ENCODE measurements at regions not wholly inside any gene's neighbourhood (a gene's known extent, or its start where the extent isn't known, plus 50 kb on each side); places are given as distances from the start of the nearest gene placed in this dataset.
"Not testable (repeated sequence)": the region's sequence is repeated elsewhere in the genome, so short reads cannot be mapped to it uniquely, and the experiment has no call there.

DNA sequence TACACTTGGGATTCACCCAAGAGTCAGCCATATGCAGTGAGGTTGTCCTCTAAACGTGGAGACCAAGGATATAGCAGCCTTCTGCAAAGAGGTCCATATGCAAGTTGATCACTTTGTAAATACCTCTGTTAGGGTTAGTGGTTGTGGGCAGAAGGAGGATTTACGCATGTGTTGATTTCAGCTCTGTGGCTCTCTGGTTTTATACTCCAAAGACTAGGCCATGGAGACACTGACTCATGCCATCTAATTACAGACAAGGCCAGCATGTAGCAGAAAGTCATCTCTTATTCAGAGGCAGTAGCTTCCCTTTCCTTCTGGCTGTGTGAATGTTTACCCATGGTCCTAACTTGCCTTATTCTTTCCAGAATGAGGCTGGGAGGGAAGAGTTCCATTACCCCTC is 140.9 kb upstream of the GOLGA6L4 start:
- not testable (repeated sequence) for H3K9ac ChIP-seq (ENCODE audit: low read depth in 1 of 2, low read length in 2 of 2); H3K4me3 ChIP-seq (ENCODE audit: low read length in 2 of 2); H3K27ac ChIP-seq (ENCODE audit: low read depth in 2 of 2, low read length in 2 of 2); H3K36me3 ChIP-seq (ENCODE audit: control insufficient read depth in 2 of 2, insufficient read depth in 2 of 2, low read length in 2 of 2); H3K27me3 ChIP-seq (ENCODE audit: control insufficient read depth in 2 of 2, insufficient read depth in 2 of 2, low read length in 2 of 2); H3K9me3 ChIP-seq (ENCODE audit: control insufficient read depth in 2 of 2, low read length in 2 of 2); H3K4me1 ChIP-seq (ENCODE audit: control insufficient read depth in 2 of 2, insufficient read depth in 2 of 2, low read length in 2 of 2)

DNA sequence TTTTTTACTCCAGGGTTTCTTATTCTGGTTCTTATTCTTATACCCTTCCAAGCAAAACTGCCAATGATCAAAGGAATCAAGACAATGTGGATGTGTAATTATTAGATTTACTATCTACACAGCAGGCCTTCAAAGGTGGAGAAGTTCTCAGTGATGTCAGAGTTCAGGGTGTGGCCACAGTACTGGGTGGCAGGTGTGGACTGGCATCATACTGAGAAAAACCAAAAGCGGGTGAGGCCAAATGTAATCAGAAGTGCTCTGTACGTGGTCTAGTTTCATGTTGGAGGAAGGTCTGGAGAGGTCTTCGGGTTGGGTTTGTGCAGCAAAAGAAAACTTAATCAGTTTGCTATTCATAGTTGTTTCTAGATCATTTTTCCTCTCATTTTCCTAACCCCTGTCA is 138.5 kb upstream of the GOLGA6L4 start:
- not testable (repeated sequence) for H3K4me1 ChIP-seq (ENCODE audit: control insufficient read depth in 2 of 2, insufficient read depth in 2 of 2, low read length in 2 of 2); H3K9me3 ChIP-seq (ENCODE audit: control insufficient read depth in 2 of 2, low read length in 2 of 2); H3K27me3 ChIP-seq (ENCODE audit: control insufficient read depth in 2 of 2, insufficient read depth in 2 of 2, low read length in 2 of 2); H3K9ac ChIP-seq (ENCODE audit: low read depth in 1 of 2, low read length in 2 of 2); H3K27ac ChIP-seq (ENCODE audit: low read depth in 2 of 2, low read length in 2 of 2); H3K4me3 ChIP-seq (ENCODE audit: low read length in 2 of 2); H3K36me3 ChIP-seq (ENCODE audit: control insufficient read depth in 2 of 2, insufficient read depth in 2 of 2, low read length in 2 of 2)

DNA sequence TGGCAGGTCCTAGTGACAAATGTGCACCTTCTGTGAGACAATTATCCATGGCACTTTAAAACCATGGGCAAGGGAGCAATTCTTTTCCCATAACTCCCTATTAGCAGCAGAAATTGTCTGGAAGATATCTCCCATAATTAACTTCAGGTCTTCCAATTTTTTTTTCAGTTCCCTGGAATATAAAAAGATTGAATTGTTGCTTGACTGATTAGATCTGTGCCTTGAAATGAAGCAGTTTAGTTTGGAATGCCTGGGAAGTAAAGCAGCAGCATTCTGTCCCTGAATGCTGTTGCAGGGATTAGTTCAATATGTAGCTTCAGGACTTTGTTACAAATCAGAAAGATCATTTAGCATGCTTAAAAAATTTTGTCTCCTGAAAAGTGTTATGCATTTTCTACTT is 137.0 kb upstream of the GOLGA6L4 start:
- Histone ChIP-seq H3K27me3 (ENCODE audit: control insufficient read depth in 2 of 2, insufficient read depth in 2 of 2, low read length in 2 of 2) (no peaks in the 10 kb centered on the region), H3K9ac (ENCODE audit: low read depth in 1 of 2, low read length in 2 of 2) (no peak overlapping the region), H3K9me3 (ENCODE audit: control insufficient read depth in 2 of 2, low read length in 2 of 2) (no peaks in the 10 kb centered on the region), H3K27ac (ENCODE audit: low read depth in 2 of 2, low read length in 2 of 2) (no peak overlapping the region), H3K4me1 (ENCODE audit: control insufficient read depth in 2 of 2, insufficient read depth in 2 of 2, low read length in 2 of 2) (no peaks in the 10 kb centered on the region), H3K36me3 (ENCODE audit: control insufficient read depth in 2 of 2, insufficient read depth in 2 of 2, low read length in 2 of 2) (no peaks in the 10 kb centered on the region), H3K4me3 (ENCODE audit: low read length in 2 of 2) (no peak overlapping the region)

DNA sequence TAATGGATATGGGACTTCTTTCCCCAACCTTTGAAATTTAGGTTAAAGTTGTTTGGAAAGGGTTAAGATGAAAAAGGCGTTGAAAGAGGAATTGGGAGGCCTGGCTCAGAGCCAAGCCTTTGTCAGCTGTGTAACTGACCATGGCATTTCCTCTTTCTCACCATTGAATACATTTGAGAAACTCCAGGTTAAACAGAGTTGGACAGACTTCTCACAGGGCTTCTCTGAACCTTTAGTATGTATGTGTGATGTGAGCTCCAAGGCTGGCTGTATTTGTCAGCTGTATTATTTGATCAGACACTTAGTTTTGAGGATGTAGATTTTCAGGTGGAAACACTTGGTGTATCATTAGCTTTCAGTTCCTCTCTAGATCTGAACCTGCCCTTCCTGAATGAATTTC is 136.4 kb upstream of the GOLGA6L4 start:
- H3K9ac ChIP-seq (ENCODE audit: low read depth in 1 of 2, low read length in 2 of 2), result no peak overlapping the region
- no peaks in the 10 kb centered on the region for H3K27me3 ChIP-seq (ENCODE audit: control insufficient read depth in 2 of 2, insufficient read depth in 2 of 2, low read length in 2 of 2)
- H3K36me3 ChIP-seq (ENCODE audit: control insufficient read depth in 2 of 2, insufficient read depth in 2 of 2, low read length in 2 of 2), result no peaks in the 10 kb centered on the region
- H3K9me3 ChIP-seq (ENCODE audit: control insufficient read depth in 2 of 2, low read length in 2 of 2), result no peaks in the 10 kb centered on the region
- H3K4me1 ChIP-seq (ENCODE audit: control insufficient read depth in 2 of 2, insufficient read depth in 2 of 2, low read length in 2 of 2), result no peaks in the 10 kb centered on the region
- no peak overlapping the region for H3K27ac ChIP-seq (ENCODE audit: low read depth in 2 of 2, low read length in 2 of 2)
- no peak overlapping the region for H3K4me3 ChIP-seq (ENCODE audit: low read length in 2 of 2)

DNA sequence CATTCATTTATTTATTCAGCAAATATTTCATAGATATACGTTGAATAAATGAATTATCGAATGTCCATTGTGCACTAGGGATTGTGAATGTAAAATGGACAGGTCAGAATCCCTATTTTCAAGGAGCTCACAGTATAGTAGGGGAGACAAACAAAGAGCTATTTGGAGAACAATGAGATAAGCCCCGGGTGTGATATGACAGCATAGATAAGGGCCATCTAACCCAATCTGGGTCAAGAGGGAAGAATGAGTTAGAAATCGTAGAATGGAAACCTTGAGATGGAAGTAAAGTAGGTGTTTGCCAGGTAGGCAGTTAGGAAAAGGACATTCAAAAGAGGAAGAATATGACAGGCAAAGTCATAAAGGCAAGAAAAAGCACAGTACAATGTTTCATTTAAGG is 132.2 kb upstream of the GOLGA6L4 start:
- no peaks in the 10 kb centered on the region for H3K27me3 ChIP-seq (ENCODE audit: control insufficient read depth in 2 of 2, insufficient read depth in 2 of 2, low read length in 2 of 2)
- no peak overlapping the region for H3K27ac ChIP-seq (ENCODE audit: low read depth in 2 of 2, low read length in 2 of 2)
- no peak overlapping the region for H3K9ac ChIP-seq (ENCODE audit: low read depth in 1 of 2, low read length in 2 of 2)
- no peak overlapping the region for H3K4me3 ChIP-seq (ENCODE audit: low read length in 2 of 2)
- H3K9me3 ChIP-seq (ENCODE audit: control insufficient read depth in 2 of 2, low read length in 2 of 2), result no peaks in the 10 kb centered on the region
- H3K36me3 ChIP-seq (ENCODE audit: control insufficient read depth in 2 of 2, insufficient read depth in 2 of 2, low read length in 2 of 2), result no peaks in the 10 kb centered on the region
- no peaks in the 10 kb centered on the region for H3K4me1 ChIP-seq (ENCODE audit: control insufficient read depth in 2 of 2, insufficient read depth in 2 of 2, low read length in 2 of 2)

DNA sequence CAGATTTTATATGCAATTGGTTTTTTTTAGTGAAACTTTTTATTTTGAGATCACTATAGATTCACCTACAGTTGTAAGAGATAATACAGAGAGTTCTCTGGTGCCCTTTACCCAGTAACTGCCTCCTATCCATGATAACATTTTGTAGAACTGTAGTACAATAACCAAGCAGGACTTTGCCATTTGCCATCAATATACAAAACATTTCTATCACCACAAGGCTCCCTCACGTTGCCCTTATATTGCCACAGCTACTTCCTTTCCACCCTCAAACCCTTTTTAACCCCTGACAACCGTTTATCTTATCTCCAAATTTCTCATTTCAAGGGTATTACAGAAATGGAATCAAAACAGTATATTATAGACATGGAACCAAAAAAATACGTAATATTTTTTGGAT is 130.7 kb upstream of the GOLGA6L4 start:
- no peaks in the 10 kb centered on the region for H3K27me3 ChIP-seq (ENCODE audit: control insufficient read depth in 2 of 2, insufficient read depth in 2 of 2, low read length in 2 of 2)
- no peak overlapping the region for H3K4me3 ChIP-seq (ENCODE audit: low read length in 2 of 2)
- H3K27ac ChIP-seq (ENCODE audit: low read depth in 2 of 2, low read length in 2 of 2), result no peak overlapping the region
- no peaks in the 10 kb centered on the region for H3K9me3 ChIP-seq (ENCODE audit: control insufficient read depth in 2 of 2, low read length in 2 of 2)
- H3K9ac ChIP-seq (ENCODE audit: low read depth in 1 of 2, low read length in 2 of 2), result no peak overlapping the region
- no peaks in the 10 kb centered on the region for H3K4me1 ChIP-seq (ENCODE audit: control insufficient read depth in 2 of 2, insufficient read depth in 2 of 2, low read length in 2 of 2)
- H3K36me3 ChIP-seq (ENCODE audit: control insufficient read depth in 2 of 2, insufficient read depth in 2 of 2, low read length in 2 of 2), result no peaks in the 10 kb centered on the region

DNA sequence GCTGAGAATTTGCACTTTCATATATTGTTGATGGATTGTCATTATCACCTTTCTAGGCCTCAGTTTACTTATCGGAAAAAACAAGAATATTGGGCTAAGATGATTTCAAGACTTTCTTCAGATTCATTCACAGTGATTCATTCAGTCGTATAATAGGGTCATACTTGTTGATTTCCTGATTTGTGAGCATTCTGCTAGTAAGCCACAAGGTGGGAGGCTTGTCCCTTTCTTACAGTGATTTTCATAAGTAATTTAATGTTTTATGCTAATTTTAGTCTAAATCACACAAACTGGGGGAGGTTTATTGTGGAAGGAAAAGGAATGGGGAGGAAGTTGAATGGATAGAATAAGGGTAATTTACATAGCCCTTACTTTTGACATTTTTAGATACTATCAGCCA is 126.8 kb upstream of the GOLGA6L4 start:
- Histone ChIP-seq H3K27ac (ENCODE audit: low read depth in 2 of 2, low read length in 2 of 2) (no peak overlapping the region), H3K9me3 (ENCODE audit: control insufficient read depth in 2 of 2, low read length in 2 of 2) (no peaks in the 10 kb centered on the region), H3K4me1 (ENCODE audit: control insufficient read depth in 2 of 2, insufficient read depth in 2 of 2, low read length in 2 of 2) (no peaks in the 10 kb centered on the region), H3K9ac (ENCODE audit: low read depth in 1 of 2, low read length in 2 of 2) (no peak overlapping the region), H3K27me3 (ENCODE audit: control insufficient read depth in 2 of 2, insufficient read depth in 2 of 2, low read length in 2 of 2) (no peaks in the 10 kb centered on the region), H3K4me3 (ENCODE audit: low read length in 2 of 2) (no peak overlapping the region), H3K36me3 (ENCODE audit: control insufficient read depth in 2 of 2, insufficient read depth in 2 of 2, low read length in 2 of 2) (no peaks in the 10 kb centered on the region)

DNA sequence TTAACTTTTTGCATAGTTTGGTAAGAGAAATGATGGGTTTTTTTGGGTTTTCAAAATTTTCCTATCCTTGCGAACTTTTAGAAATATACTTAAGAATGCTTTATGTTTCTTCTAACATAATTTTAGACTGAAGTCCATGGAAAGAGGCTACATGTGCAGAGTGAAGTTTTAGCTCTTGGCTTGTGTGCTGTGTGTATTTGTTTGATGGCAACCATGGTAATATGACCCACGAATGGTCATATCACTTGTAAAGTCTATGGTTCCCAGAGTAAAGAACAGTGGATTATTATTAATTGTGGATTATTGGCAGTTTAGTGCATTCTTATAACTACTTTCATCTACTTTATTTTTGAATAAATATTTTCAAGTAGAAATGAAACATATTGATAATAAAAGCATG is 124.0 kb upstream of the GOLGA6L4 start:
- Histone ChIP-seq H3K4me3 (ENCODE audit: low read length in 2 of 2) (no peak overlapping the region), H3K36me3 (ENCODE audit: control insufficient read depth in 2 of 2, insufficient read depth in 2 of 2, low read length in 2 of 2) (no peaks in the 10 kb centered on the region), H3K9me3 (ENCODE audit: control insufficient read depth in 2 of 2, low read length in 2 of 2) (no peaks in the 10 kb centered on the region), H3K27ac (ENCODE audit: low read depth in 2 of 2, low read length in 2 of 2) (no peak overlapping the region), H3K9ac (ENCODE audit: low read depth in 1 of 2, low read length in 2 of 2) (no peak overlapping the region), H3K4me1 (ENCODE audit: control insufficient read depth in 2 of 2, insufficient read depth in 2 of 2, low read length in 2 of 2) (no peaks in the 10 kb centered on the region), H3K27me3 (ENCODE audit: control insufficient read depth in 2 of 2, insufficient read depth in 2 of 2, low read length in 2 of 2) (no peaks in the 10 kb centered on the region)

DNA sequence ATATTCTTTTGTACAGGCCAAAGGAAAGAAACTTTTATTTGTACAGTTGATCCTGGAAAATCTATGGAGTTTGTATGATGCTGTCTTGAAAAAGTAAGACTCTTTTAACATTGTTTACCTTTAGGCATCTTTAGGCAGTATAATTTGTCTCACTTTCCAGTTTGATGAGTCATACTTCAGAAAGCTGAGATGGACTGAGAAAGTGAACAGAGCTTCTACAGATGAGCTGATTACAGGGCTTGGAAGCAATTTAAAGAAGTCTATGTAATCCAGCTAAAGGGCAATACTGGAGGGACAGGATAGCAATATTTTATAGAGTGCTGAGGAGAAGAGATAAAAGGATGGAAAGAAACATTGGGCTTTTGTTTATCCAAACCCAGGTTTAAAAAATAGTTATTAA is 123.5 kb upstream of the GOLGA6L4 start:
- H3K27ac ChIP-seq (ENCODE audit: low read depth in 2 of 2, low read length in 2 of 2), result no peak overlapping the region
- no peaks in the 10 kb centered on the region for H3K9me3 ChIP-seq (ENCODE audit: control insufficient read depth in 2 of 2, low read length in 2 of 2)
- H3K36me3 ChIP-seq (ENCODE audit: control insufficient read depth in 2 of 2, insufficient read depth in 2 of 2, low read length in 2 of 2), result no peaks in the 10 kb centered on the region
- H3K4me3 ChIP-seq (ENCODE audit: low read length in 2 of 2), result no peak overlapping the region
- no peak overlapping the region for H3K9ac ChIP-seq (ENCODE audit: low read depth in 1 of 2, low read length in 2 of 2)
- H3K4me1 ChIP-seq (ENCODE audit: control insufficient read depth in 2 of 2, insufficient read depth in 2 of 2, low read length in 2 of 2), result no peaks in the 10 kb centered on the region
- no peaks in the 10 kb centered on the region for H3K27me3 ChIP-seq (ENCODE audit: control insufficient read depth in 2 of 2, insufficient read depth in 2 of 2, low read length in 2 of 2)

DNA sequence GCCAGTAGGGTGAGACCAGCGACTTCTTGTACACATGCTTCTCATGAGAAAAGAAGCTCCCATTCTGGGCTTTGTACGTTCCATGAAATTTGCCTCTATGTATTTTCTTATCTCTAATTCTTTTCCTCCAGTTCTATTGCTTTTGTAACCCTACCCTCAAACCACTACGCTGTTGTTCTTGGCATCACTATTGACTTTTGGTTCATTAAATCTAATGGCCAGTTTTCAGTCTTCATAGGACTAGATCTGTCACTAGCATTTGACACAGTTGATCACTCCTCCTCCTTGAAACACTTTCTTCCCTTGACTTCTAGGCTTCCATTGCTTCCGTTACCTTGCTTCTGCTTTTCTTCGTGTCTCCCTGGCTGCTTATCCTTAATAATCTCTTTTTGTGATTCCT is 121.7 kb upstream of the GOLGA6L4 start:
- no peak overlapping the region for H3K4me3 ChIP-seq (ENCODE audit: low read length in 2 of 2)

DNA sequence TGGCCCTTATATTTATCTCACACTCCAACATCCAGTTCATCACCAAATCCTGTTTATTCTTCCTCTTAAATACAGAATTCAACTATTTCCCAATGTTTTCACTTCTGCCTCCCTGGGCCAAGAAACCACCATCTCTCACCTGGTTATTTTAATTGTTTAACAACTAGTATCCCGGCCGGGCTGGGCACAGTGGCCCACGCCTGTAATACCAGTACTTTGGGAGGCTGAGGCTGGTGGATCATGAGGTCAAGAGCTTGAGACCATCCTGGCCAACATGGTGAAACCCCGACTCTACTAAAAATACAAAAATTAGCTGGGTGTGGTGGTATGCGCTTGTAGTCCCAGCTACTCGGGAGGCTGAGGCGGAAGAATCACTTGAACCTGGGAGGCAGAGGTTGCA is 120.9 kb upstream of the GOLGA6L4 start:
- H3K9me3 ChIP-seq (ENCODE audit: control insufficient read depth in 2 of 2, low read length in 2 of 2); H3K4me3 ChIP-seq (ENCODE audit: low read length in 2 of 2); H3K27ac ChIP-seq (ENCODE audit: low read depth in 2 of 2, low read length in 2 of 2); H3K4me1 ChIP-seq (ENCODE audit: control insufficient read depth in 2 of 2, insufficient read depth in 2 of 2, low read length in 2 of 2); H3K9ac ChIP-seq (ENCODE audit: low read depth in 1 of 2, low read length in 2 of 2); H3K27me3 ChIP-seq (ENCODE audit: control insufficient read depth in 2 of 2, insufficient read depth in 2 of 2, low read length in 2 of 2); H3K36me3 ChIP-seq (ENCODE audit: control insufficient read depth in 2 of 2, insufficient read depth in 2 of 2, low read length in 2 of 2): not testable (repeated sequence)

More for the DNA sequence above, 121.7 kb upstream of the GOLGA6L4 start:
- no peak overlapping the region for H3K27ac ChIP-seq (ENCODE audit: low read depth in 2 of 2, low read length in 2 of 2)
- no peak overlapping the region for H3K9ac ChIP-seq (ENCODE audit: low read depth in 1 of 2, low read length in 2 of 2)
- H3K9me3 ChIP-seq (ENCODE audit: control insufficient read depth in 2 of 2, low read length in 2 of 2), result no peaks in the 10 kb centered on the region
- H3K4me1 ChIP-seq (ENCODE audit: control insufficient read depth in 2 of 2, insufficient read depth in 2 of 2, low read length in 2 of 2), result no peaks in the 10 kb centered on the region
- H3K27me3 ChIP-seq (ENCODE audit: control insufficient read depth in 2 of 2, insufficient read depth in 2 of 2, low read length in 2 of 2), result no peaks in the 10 kb centered on the region
- H3K36me3 ChIP-seq (ENCODE audit: control insufficient read depth in 2 of 2, insufficient read depth in 2 of 2, low read length in 2 of 2), result no peaks in the 10 kb centered on the region

Measured in mucosa of rectum (tissue), 2 donors.